GM12878 (cell line): ENCODE measurements at regions not wholly inside any gene's neighbourhood (a gene's known extent, or its start where the extent isn't known, plus 50 kb on each side); places are given as distances from the start of the nearest gene placed in this dataset.

Experiments
- ATAC-seq: fragments of 200-7000 bp; cut with Tn5 transposase; 3 replicates; pipeline ENCODE4 v1.9.1; 2020; ENCODE audit warnings: mild to moderate bottlenecking, moderate library complexity
- BruUV-seq: library from RNA; stranded (reverse); fragments of 400-500 nt; replicated peaks from 2 replicates; lab custom pipeline; 2021; lab: Mats Ljungman, UMichigan
- CTCF ChIA-PET: fragments of 300-600 bp; sonication (Branson Sonifier 250); formaldehyde crosslinking; extraction: SDS; loops from one replicate; lab custom pipeline; 2021; ENCODE audit warnings: inconsistent platforms; lab: Yijun Ruan, JAX
- POLR2A ChIA-PET: fragments of 350-600 bp; formaldehyde crosslinking; extraction: SDS; loops from one replicate; lab custom pipeline; 2021; ENCODE audit warnings: inconsistent platforms; lab: Charles Lee
- RAD21 ChIA-PET: fragments of 300-600 bp; sonication (Branson Sonifier 250); formaldehyde crosslinking; loops from one replicate; lab custom pipeline; 2023; ENCODE audit warnings: antibody characterized with exemption; ENCODE audit not compliant: unreplicated experiment; lab: Charles Lee
- SMC1A ChIA-PET: fragments of 300-600 bp; sonication (Branson Sonifier 250); formaldehyde crosslinking; loops from one replicate; lab custom pipeline; 2023; ENCODE audit not compliant: unreplicated experiment, uncharacterized antibody; lab: Charles Lee
- DNase-seq: peaks from one replicate; pipeline ENCODE4 v3.0.0-alpha.2; 2011; ENCODE audit warnings: low read depth, low spot score
- FAIRE-seq: peaks from 3 replicates; lab custom pipeline; 2011; peaks lifted over from hg19 to GRCh38; lab: Jason Lieb, UNC
- H2AFZ ChIP-seq: 2 replicates; pipeline ENCODE4 v1.6.0; 2011; ENCODE audit warnings: low read depth, low read length, control low read depth; ENCODE audit not compliant: control insufficient read depth
- H3K27ac ChIP-seq: 2 replicates; pipeline ENCODE4 v1.5.1; 2011; ENCODE audit warnings: control low read depth; ENCODE audit not compliant: control insufficient read depth, insufficient read depth
- H3K27me3 ChIP-seq, 2 experiments: replicated peaks in 1 of 2; 2 replicates each; pipeline versions ENCODE4 v1.6.0 to v1.6.1; 2011; ENCODE audit warnings: low read length in 1 of 2; ENCODE audit not compliant: control insufficient read depth in 2 of 2, insufficient read depth in 2 of 2
- H3K36me3 ChIP-seq, 2 experiments: 2 replicates each; pipeline ENCODE4 v1.5.1; 2011; ENCODE audit warnings: low read length in 1 of 2; ENCODE audit not compliant: control insufficient read depth in 2 of 2, insufficient read depth in 2 of 2
- H3K4me1 ChIP-seq: 2 replicates; pipeline ENCODE4 v1.6.1; 2011; ENCODE audit warnings: mild to moderate bottlenecking, low read length, moderate library complexity, mixed read lengths; ENCODE audit not compliant: control insufficient read depth, insufficient read depth
- H3K4me2 ChIP-seq: 2 replicates; pipeline ENCODE4 v1.6.0; 2011; ENCODE audit warnings: control low read depth; ENCODE audit not compliant: control insufficient read depth, insufficient read depth
- H3K4me3 ChIP-seq: fragments of 200-600 bp; sonication (generic); 2 replicates; pipeline ENCODE4 v1.5.1; 2016
- H3K79me2 ChIP-seq: 2 replicates; pipeline ENCODE4 v1.6.0; 2011; ENCODE audit warnings: low read length; ENCODE audit not compliant: control insufficient read depth, insufficient read depth
- H3K9ac ChIP-seq: 2 replicates; pipeline ENCODE4 v1.8.0; 2011; ENCODE audit warnings: low read length, control low read depth, mixed read lengths; ENCODE audit not compliant: control insufficient read depth, insufficient read depth
- H3K9me3 ChIP-seq: replicated peaks from 3 replicates; pipeline ENCODE4 v1.5.1; 2011; ENCODE audit warnings: mild to moderate bottlenecking, low read length; ENCODE audit not compliant: control insufficient read depth, insufficient read depth
- H4K20me1 ChIP-seq: 2 replicates; pipeline ENCODE4 v1.6.0; 2011; ENCODE audit not compliant: control insufficient read depth, insufficient read depth
- BRCA1 ChIP-seq: IDR thresholded peaks from 2 replicates; pipeline ENCODE4 v1.6.1; 2011; ENCODE audit warnings: low read depth, low read length, improper control_type of control experiment
- IRF4 ChIP-seq: IDR thresholded peaks from 2 replicates; pipeline ENCODE4 v1.6.1; 2011; ENCODE audit warnings: low read depth, low read length
- KAT2A ChIP-seq: conservative IDR thresholded peaks from 2 replicates; pipeline ENCODE4 v1.6.1; 2011; ENCODE audit warnings: low read depth, low read length; ENCODE audit not compliant: control insufficient read depth
- MTA3 ChIP-seq: IDR thresholded peaks from 2 replicates; pipeline ENCODE4 v1.6.1; 2012; ENCODE audit warnings: low read length, inconsistent platforms, borderline replicate concordance
- NFYA ChIP-seq: IDR thresholded peaks from 2 replicates; pipeline ENCODE4 v1.6.1; 2011; ENCODE audit warnings: low read depth, mild to moderate bottlenecking, low read length, improper control_type of control experiment, borderline replicate concordance
- RAD21 ChIP-seq: IDR thresholded peaks from 2 replicates; pipeline ENCODE4 v1.6.1; 2011; ENCODE audit warnings: mild to moderate bottlenecking, low read depth, low read length, moderate library complexity; ENCODE audit not compliant: insufficient read depth
- RB1 ChIP-seq: fragments of 450-650 bp; formaldehyde crosslinking; IDR thresholded peaks from 2 replicates; pipeline ENCODE4 v1.6.1; 2017; ENCODE audit warnings: mild to moderate bottlenecking, borderline replicate concordance
- SRF ChIP-seq, 2 experiments: IDR thresholded peaks; 2 replicates each; pipeline ENCODE4 v1.6.1; 2011; ENCODE audit warnings: low read depth in 2 of 2, low read length in 2 of 2, mild to moderate bottlenecking in 1 of 2, moderate library complexity in 1 of 2
- STAT3 ChIP-seq: IDR thresholded peaks from 2 replicates; pipeline ENCODE4 v1.6.1; 2011; ENCODE audit warnings: low read depth, low read length, improper control_type of control experiment
- ZBED1 ChIP-seq: IDR thresholded peaks from 2 replicates; pipeline ENCODE4 v1.6.1; 2016; ENCODE audit warnings: borderline replicate concordance
- ZNF384 ChIP-seq: IDR thresholded peaks from 2 replicates; pipeline ENCODE4 v1.6.1; 2012; ENCODE audit warnings: low read depth, mild to moderate bottlenecking, low read length, improper control_type of control experiment, borderline replicate concordance
- WGBS: methylation state at CpG from one replicate; pipeline ENCODE4 v1.1.6; 2016; ENCODE audit warnings: low lambda C conversion rate; ENCODE audit not compliant: insufficient replicate concordance, insufficient coverage; ENCODE audit errors: missing lambda C conversion rate; 5-methylcytosine and 5-hydroxymethylcytosine counted together
- in situ Hi-C: fragments of 300-500 bp; cut with MboI; formaldehyde crosslinking; loops from 9 replicates; pipeline ENCODE4 v1.14.3; 2018; ENCODE audit warnings: mixed read lengths
- intact Hi-C: fragments of 100-400 bp; cut with micrococcal nuclease; formaldehyde crosslinking; loops from one replicate; pipeline ENCODE4 v1.14.2; 2022; ENCODE audit not compliant: unreplicated experiment
- TF ChIP-seq, protein P1 (sequence below): IDR thresholded peaks from 2 replicates; pipeline ENCODE4 v1.6.1; 2012; ENCODE audit warnings: low read depth, low read length, improper control_type of control experiment
- TF ChIP-seq, protein P2 (sequence below): IDR thresholded peaks from 2 replicates; pipeline ENCODE4 v1.6.1; 2011; ENCODE audit warnings: low read depth, low read length, improper control_type of control experiment, borderline replicate concordance

DNA sequence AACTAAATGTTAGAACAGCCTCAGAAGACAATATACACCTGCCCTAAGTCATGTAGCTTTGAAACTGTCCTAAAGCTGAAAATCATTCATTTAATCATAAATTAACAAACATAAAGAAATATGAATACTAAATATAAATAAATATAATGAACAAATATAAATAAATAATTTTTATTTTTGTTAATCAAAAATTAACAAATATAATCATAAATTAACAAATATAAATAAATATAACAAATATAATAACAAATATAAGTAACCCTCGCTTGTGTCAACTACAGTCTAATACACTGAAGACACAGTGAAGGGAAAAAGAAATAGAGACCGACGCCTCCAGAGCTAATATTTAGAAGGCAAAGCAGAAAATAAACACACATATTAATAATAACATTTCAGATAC is 527.3 kb downstream of the CYLC2 start:
- 62% methylated on average over 3 of the region's 3 CpGs for WGBS
- H3K27me3 ChIP-seq = no peaks in the 10 kb centered on the region
- RAD21 ChIA-PET = no interaction called here
- DNase-seq = no peak
- intact Hi-C loops = loop anchor here (5.0 kb wide), 1 partner anchor 35 kb away; no protein-coding TSS in a partner anchor
- in situ Hi-C loops = no loop called here
- CTCF ChIA-PET = interaction anchor here (1.5 kb wide), 1 partner anchor 16 kb away, joined by 3 read pairs; no protein-coding TSS in a partner anchor
- no peak for TF ChIP-seq NFYA
- TF ChIP-seq, protein P1, sequence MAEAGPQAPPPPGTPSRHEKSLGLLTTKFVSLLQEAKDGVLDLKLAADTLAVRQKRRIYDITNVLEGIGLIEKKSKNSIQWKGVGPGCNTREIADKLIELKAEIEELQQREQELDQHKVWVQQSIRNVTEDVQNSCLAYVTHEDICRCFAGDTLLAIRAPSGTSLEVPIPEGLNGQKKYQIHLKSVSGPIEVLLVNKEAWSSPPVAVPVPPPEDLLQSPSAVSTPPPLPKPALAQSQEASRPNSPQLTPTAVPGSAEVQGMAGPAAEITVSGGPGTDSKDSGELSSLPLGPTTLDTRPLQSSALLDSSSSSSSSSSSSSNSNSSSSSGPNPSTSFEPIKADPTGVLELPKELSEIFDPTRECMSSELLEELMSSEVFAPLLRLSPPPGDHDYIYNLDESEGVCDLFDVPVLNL = no peak
- TF ChIP-seq SRF (IDR thresholded peaks at IDR 0.05; ENCODE audit: low read depth in 2 of 2, low read length in 2 of 2) = no peak
- no peak for TF ChIP-seq KAT2A
- no peak for TF ChIP-seq STAT3
- no peak for TF ChIP-seq BRCA1
- TF ChIP-seq ZBED1 = no peak
- no peak for TF ChIP-seq IRF4
- TF ChIP-seq MTA3 = no peak
- no peak for TF ChIP-seq RB1
- no peak for TF ChIP-seq ZNF384
- TF ChIP-seq, protein P2, sequence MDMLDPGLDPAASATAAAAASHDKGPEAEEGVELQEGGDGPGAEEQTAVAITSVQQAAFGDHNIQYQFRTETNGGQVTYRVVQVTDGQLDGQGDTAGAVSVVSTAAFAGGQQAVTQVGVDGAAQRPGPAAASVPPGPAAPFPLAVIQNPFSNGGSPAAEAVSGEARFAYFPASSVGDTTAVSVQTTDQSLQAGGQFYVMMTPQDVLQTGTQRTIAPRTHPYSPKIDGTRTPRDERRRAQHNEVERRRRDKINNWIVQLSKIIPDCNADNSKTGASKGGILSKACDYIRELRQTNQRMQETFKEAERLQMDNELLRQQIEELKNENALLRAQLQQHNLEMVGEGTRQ = no peak
- TF ChIP-seq RAD21 = no peak
- TF ChIP-seq, all 136 proteins: peak for 0
- no peak for ATAC-seq
- no peak overlapping the region for H3K27ac ChIP-seq
- H3K9me3 ChIP-seq = no peaks in the 10 kb centered on the region
- H3K4me2 ChIP-seq = no peak overlapping the region
- SMC1A ChIA-PET = interaction anchor here (0.8 to 0.9 kb wide), 2 partner anchors 9 to 27 kb away, joined by 3 to 4 read pairs; no protein-coding TSS in a partner anchor
- no peak overlapping the region for H3K4me3 ChIP-seq
- H4K20me1 ChIP-seq = no peaks in the 10 kb centered on the region
- no peak overlapping the region for H3K9ac ChIP-seq
- no peaks in the 10 kb centered on the region for H3K36me3 ChIP-seq
- no TSS peak for BruUV-seq
- POLR2A ChIA-PET = no interaction called here
- H3K4me1 ChIP-seq = no peaks in the 10 kb centered on the region
- no peak for FAIRE-seq
- H3K79me2 ChIP-seq = no peaks in the 10 kb centered on the region
- no peak overlapping the region for H2AFZ ChIP-seq
